HepG2 (cell line): ENCODE measurements at regions not wholly inside any gene's neighbourhood (a gene's known extent, or its start where the extent isn't known, plus 50 kb on each side); places are given as distances from the start of the nearest gene placed in this dataset.

Source experiments
- ATAC-seq: fragments of 200-7000 bp; cut with Tn5 transposase; 3 replicates; pipeline ENCODE4 v1.9.1; 2020; ENCODE audit warnings: mild to moderate bottlenecking, moderate library complexity
- BruUV-seq: library from RNA; stranded (reverse); fragments of 400-500 nt; replicated peaks from 2 replicates; lab custom pipeline; 2021; lab: Mats Ljungman, UMichigan
- CTCF ChIA-PET: fragments of 300-600 bp; formaldehyde crosslinking; extraction: SDS; loops from one replicate; lab custom pipeline; 2021; ENCODE audit warnings: low total read pairs, inconsistent platforms, low intra/inter-chr PET ratio; lab: Yijun Ruan, JAX
- POLR2A ChIA-PET: fragments of 350-600 bp; sonication (Branson Sonifier 250); formaldehyde crosslinking; loops from one replicate; lab custom pipeline; 2020; ENCODE audit warnings: antibody characterized with exemption, inconsistent platforms; lab: Yijun Ruan, JAX
- DNase-seq: peaks from one replicate; pipeline ENCODE4 v3.0.0-alpha.2; 2015; ENCODE audit warnings: low spot score
- FAIRE-seq: peaks from 3 replicates; lab custom pipeline; 2011; peaks lifted over from hg19 to GRCh38; lab: Jason Lieb, UNC
- H2AFZ ChIP-seq: one replicate; pipeline ENCODE4 v1.6.1; 2011; ENCODE audit warnings: low read length, inconsistent platforms
- H3K27ac ChIP-seq: fragments of 300-600 bp; 3 replicates; pipeline ENCODE4 v1.8.0; 2011; ENCODE audit warnings: mixed run types, mild to moderate bottlenecking, mixed read lengths, low read length, inconsistent platforms; ENCODE audit not compliant: insufficient read depth; ENCODE audit errors: extremely low read length
- H3K27me3 ChIP-seq, 2 experiments: fragments of 200-600 bp in 1 of 2; 2 replicates in 1 of 2; 3 replicates in 1 of 2; pipeline versions ENCODE4 v1.6.0 to v1.8.0; 2011; ENCODE audit warnings: low read length in 2 of 2, mild to moderate bottlenecking in 2 of 2, moderate library complexity in 2 of 2, inconsistent platforms in 1 of 2; ENCODE audit not compliant: insufficient read depth in 2 of 2, control insufficient read depth in 1 of 2
- H3K36me3 ChIP-seq, 2 experiments: fragments of 200-600 bp in 1 of 2; replicated peaks in 1 of 2; 2 replicates in 1 of 2; 3 replicates in 1 of 2; pipeline versions ENCODE4 v1.5.1 to v1.8.0; 2011; ENCODE audit warnings: low read length in 2 of 2, inconsistent platforms in 1 of 2; ENCODE audit not compliant: insufficient read depth in 2 of 2, control insufficient read depth in 1 of 2
- H3K4me1 ChIP-seq: 2 replicates; pipeline ENCODE4 v1.5.1; 2012; ENCODE audit warnings: low read length, inconsistent platforms; ENCODE audit not compliant: insufficient read depth
- H3K4me2 ChIP-seq: 2 replicates; pipeline ENCODE4 v1.6.0; 2011; ENCODE audit warnings: low read depth, low read length, inconsistent platforms
- H3K4me3 ChIP-seq, 3 experiments: fragments of 200-600 bp in 1 of 3; sonication (generic), shearing (Covaris generic) in 1 of 3; replicated peaks in 1 of 3; 2 replicates each; pipeline ENCODE4 v1.5.1; 2011 to 2016; ENCODE audit warnings: low read length in 3 of 3, inconsistent platforms in 2 of 3, low read depth in 2 of 3, mild to moderate bottlenecking in 2 of 3, control low read depth in 1 of 3, mixed read lengths in 1 of 3; ENCODE audit not compliant: insufficient read depth in 1 of 3
- H3K79me2 ChIP-seq: one replicate; pipeline ENCODE4 v1.6.1; 2011; ENCODE audit warnings: low read length, inconsistent platforms; ENCODE audit not compliant: insufficient read depth
- H3K9ac ChIP-seq: 2 replicates; pipeline ENCODE4 v1.6.0; 2011; ENCODE audit warnings: mild to moderate bottlenecking, low read depth, low read length, inconsistent platforms; ENCODE audit not compliant: insufficient read depth
- H3K9me3 ChIP-seq: 2 replicates; pipeline ENCODE4 v1.5.1; 2012; ENCODE audit warnings: mild to moderate bottlenecking, low read length
- H4K20me1 ChIP-seq: 2 replicates; pipeline ENCODE4 v1.6.0; 2011; ENCODE audit warnings: inconsistent platforms, mild to moderate bottlenecking, low read length, moderate library complexity; ENCODE audit not compliant: insufficient read depth
- DZIP1 ChIP-seq: sonication (generic); formaldehyde crosslinking; IDR thresholded peaks from 2 replicates; pipeline ENCODE4 v1.5.0; 2020; ENCODE audit warnings: mild to moderate bottlenecking, missing genetic modification reagents
- GTF3A ChIP-seq: sonication (generic); formaldehyde crosslinking; conservative IDR thresholded peaks from 2 replicates; pipeline ENCODE4 v1.4.0; 2020; ENCODE audit warnings: mild to moderate bottlenecking, missing genetic modification reagents
- SP1 ChIP-seq, 2 experiments: fragments of 450-650 bp in 1 of 2; sonication (generic) in 1 of 2; formaldehyde crosslinking in 1 of 2; IDR thresholded peaks; 2 replicates each; pipeline versions ENCODE4 v1.4.0 to v1.6.1; 2016 to 2020; ENCODE audit warnings: missing genetic modification reagents in 1 of 2
- ZFX ChIP-seq: sonication (generic); formaldehyde crosslinking; IDR thresholded peaks from 2 replicates; pipeline ENCODE4 v1.4.0; 2020; ENCODE audit warnings: mild to moderate bottlenecking, low read depth, missing genetic modification reagents, moderate library complexity
- ZMYM4 ChIP-seq: sonication (generic); formaldehyde crosslinking; IDR thresholded peaks from 2 replicates; pipeline ENCODE4 v1.8.1; 2023; ENCODE audit warnings: mild to moderate bottlenecking, missing genetic modification reagents
- ZNF687 ChIP-seq: sonication (generic); formaldehyde crosslinking; IDR thresholded peaks from 2 replicates; pipeline ENCODE4 v1.5.1; 2020; ENCODE audit warnings: mild to moderate bottlenecking, missing genetic modification reagents, moderate library complexity
- ZNF746 ChIP-seq: sonication (generic); formaldehyde crosslinking; IDR thresholded peaks from 2 replicates; pipeline ENCODE4 v1.8.0; 2022; ENCODE audit warnings: mild to moderate bottlenecking, missing genetic modification reagents
- ZSCAN12 ChIP-seq: sonication (generic); formaldehyde crosslinking; IDR thresholded peaks from 2 replicates; pipeline ENCODE4 v1.9.0; 2021; ENCODE audit warnings: mild to moderate bottlenecking, missing genetic modification reagents
- WGBS: methylation state at CpG from one replicate; pipeline ENCODE4 v1.1.6; 2017; ENCODE audit warnings: low lambda C conversion rate; 5-methylcytosine and 5-hydroxymethylcytosine counted together
- in situ Hi-C: cut with HindIII; loops from 2 replicates; pipeline ENCODE4 v1.10.0; 2017; ENCODE audit warnings: low pct_unique_long_range_greater_than_20kb; ENCODE audit not compliant: extremely low pct_ligation_motif_present
- intact Hi-C: fragments of 100-400 bp; cut with micrococcal nuclease; formaldehyde crosslinking; loops from one replicate; pipeline ENCODE4 v1.10.0; 2022; ENCODE audit not compliant: unreplicated experiment

- CTCF ChIA-PET = no interaction called here
- Histone ChIP-seq H2AFZ (no peak overlapping the region), H3K79me2 (no peaks in the 10 kb centered on the region), H3K27me3 (no peaks in the 10 kb centered on the region), H3K9ac (no peak overlapping the region), H3K9me3 (no peaks in the 10 kb centered on the region), H3K4me2 (no peak overlapping the region), H3K27ac (no peak overlapping the region), H3K4me1 (peaks cover 7% of the 10 kb centered on the region), H3K36me3 (no peaks in the 10 kb centered on the region), H4K20me1 (no peaks in the 10 kb centered on the region), H3K4me3 (no peak overlapping the region)
- no peak for ATAC-seq
- FAIRE-seq = no peak
- WGBS = 90% methylated on average over 27 of the region's 27 CpGs
- TF ChIP-seq SP1 (IDR thresholded peaks at IDR 0.05) (no peak), SP1 (CRISPR knock-in tag; IDR thresholded peaks at IDR 0.05) (no peak), ZMYM4 (no peak), DZIP1 (CRISPR knock-in tag) (no peak), ZFX (CRISPR knock-in tag) (no peak)
- in situ Hi-C loops = no loop called here
- POLR2A ChIA-PET = no interaction called here
- BruUV-seq = no TSS peak
- DNase-seq = no peak
- intact Hi-C loops = no loop called here
Measured at GRCh38 chr4:4762909-4763821, 96.3 kb upstream of the MSX1 start.

GRCh38 chr4:4762300-4762699 is 97.2 kb upstream of the MSX1 start:
- intact Hi-C loops (no loop called here), in situ Hi-C loops (no loop called here)
- ChIA-PET POLR2A (no interaction called here), CTCF (no interaction called here)
- no peaks in the 10 kb centered on the region for H3K36me3 ChIP-seq
- H3K4me3 ChIP-seq = no peak overlapping the region
- H3K9me3 ChIP-seq = no peaks in the 10 kb centered on the region
- no TSS peak for BruUV-seq
- H3K9ac ChIP-seq = no peak overlapping the region
- FAIRE-seq = no peak
- H3K27ac ChIP-seq = no peak overlapping the region
- no peak for ATAC-seq
- H3K4me2 ChIP-seq = no peak overlapping the region
- H3K27me3 ChIP-seq = no peaks in the 10 kb centered on the region
- no peaks in the 10 kb centered on the region for H4K20me1 ChIP-seq
- DNase-seq = no peak
- H2AFZ ChIP-seq = no peak overlapping the region
- peaks cover 14% of the 10 kb centered on the region for H3K4me1 ChIP-seq
- no peaks in the 10 kb centered on the region for H3K79me2 ChIP-seq
- WGBS = 100% methylated on average over 4 of the region's 9 CpGs
- TF ChIP-seq GTF3A (CRISPR knock-in tag) = no peak
- no peak for TF ChIP-seq ZSCAN12
- TF ChIP-seq ZNF746 (CRISPR knock-in tag) = no peak
- no peak for TF ChIP-seq ZNF687 (CRISPR knock-in tag)
